ENCODE measurements at regions not wholly inside any gene's neighbourhood (a gene's known extent, or its start where the extent isn't known, plus 50 kb on each side); places are given as distances from the start of the nearest gene placed in this dataset.
"Not testable (repeated sequence)": the region's sequence is repeated elsewhere in the genome, so short reads cannot be mapped to it uniquely, and the experiment has no call there.

GRCh38 chr4:123023647-123024046 lies 101.2 kb upstream of the NUDT6 start:
- Histone ChIP-seq H3K27ac (ENCODE audit: low read depth, low read length, poor library complexity, severe bottlenecking) (no peak overlapping the region), H3K4me1 (ENCODE audit: insufficient read depth, low read length, poor library complexity, severe bottlenecking) (peaks cover 4% of the 10 kb centered on the region), H3K4me3 (ENCODE audit: low read depth, low read length, poor library complexity, severe bottlenecking) (no peak overlapping the region), H3K27me3 (replicated peaks; ENCODE audit: insufficient read depth, low read depth, low read length, poor library complexity) (no peaks in the 10 kb centered on the region), H3K9me3 (ENCODE audit: low read depth, low read length, poor library complexity, severe bottlenecking) (no peaks in the 10 kb centered on the region), H3K36me3 (ENCODE audit: insufficient read depth, low read length, poor library complexity, severe bottlenecking) (no peaks in the 10 kb centered on the region)
- DNase-seq (ENCODE audit: low spot score): no peak
- no peak for TF ChIP-seq CTCF (conservative IDR thresholded peaks at IDR 0.05; ENCODE audit: low read depth, low read length)
- no peak for TF ChIP-seq EZH2 (IDR thresholded peaks at IDR 0.05; ENCODE audit: borderline replicate concordance, low read depth, low read length, poor library complexity, severe bottlenecking)
- CTCF ChIA-PET: no interaction called here
- no TSS peak for BruUV-seq (replicated peaks)
- POLR2A ChIA-PET (ENCODE audit: low non-redundant PET): no interaction called here
- intact Hi-C loops (cut with micrococcal nuclease; ENCODE audit: unreplicated experiment): no loop called here

- TF ChIP-seq CTCF (conservative IDR thresholded peaks at IDR 0.05; ENCODE audit: low read depth, low read length) (no peak), EZH2 (IDR thresholded peaks at IDR 0.05; ENCODE audit: borderline replicate concordance, low read depth, low read length, poor library complexity, severe bottlenecking) (no peak)
- peak; percentile 8 for DNase-seq (ENCODE audit: low spot score)
- no peak overlapping the region for H3K27ac ChIP-seq (ENCODE audit: low read depth, low read length, poor library complexity, severe bottlenecking)
- POLR2A ChIA-PET (ENCODE audit: low non-redundant PET): no interaction called here
- CTCF ChIA-PET: no interaction called here
- BruUV-seq (replicated peaks): no TSS peak
- intact Hi-C loops (cut with micrococcal nuclease; ENCODE audit: unreplicated experiment): no loop called here
- H3K9me3 ChIP-seq (ENCODE audit: low read depth, low read length, poor library complexity, severe bottlenecking): no peaks in the 10 kb centered on the region
- H3K36me3 ChIP-seq (ENCODE audit: insufficient read depth, low read length, poor library complexity, severe bottlenecking): no peaks in the 10 kb centered on the region
- no peak overlapping the region for H3K4me3 ChIP-seq (ENCODE audit: low read depth, low read length, poor library complexity, severe bottlenecking)
- H3K4me1 ChIP-seq (ENCODE audit: insufficient read depth, low read length, poor library complexity, severe bottlenecking): peaks cover 4% of the 10 kb centered on the region
- H3K27me3 ChIP-seq (replicated peaks; ENCODE audit: insufficient read depth, low read depth, low read length, poor library complexity): no peaks in the 10 kb centered on the region
Measured at GRCh38 chr4:123024710-123025109, 102.3 kb upstream of the NUDT6 start.

GRCh38 chr4:123025398-123025797 lies 103.0 kb upstream of the NUDT6 start:
- no peaks in the 10 kb centered on the region for H3K9me3 ChIP-seq (ENCODE audit: low read depth, low read length, poor library complexity, severe bottlenecking)
- ChIA-PET CTCF (no interaction called here), POLR2A (ENCODE audit: low non-redundant PET) (no interaction called here)
- no peaks in the 10 kb centered on the region for H3K36me3 ChIP-seq (ENCODE audit: insufficient read depth, low read length, poor library complexity, severe bottlenecking)
- no TSS peak for BruUV-seq (replicated peaks)
- H3K27me3 ChIP-seq (replicated peaks; ENCODE audit: insufficient read depth, low read depth, low read length, poor library complexity): no peaks in the 10 kb centered on the region
- intact Hi-C loops (cut with micrococcal nuclease; ENCODE audit: unreplicated experiment): no loop called here
- no peak overlapping the region for H3K4me3 ChIP-seq (ENCODE audit: low read depth, low read length, poor library complexity, severe bottlenecking)
- no peak for DNase-seq (ENCODE audit: low spot score)
- peaks cover 4% of the 10 kb centered on the region for H3K4me1 ChIP-seq (ENCODE audit: insufficient read depth, low read length, poor library complexity, severe bottlenecking)
- H3K27ac ChIP-seq (ENCODE audit: low read depth, low read length, poor library complexity, severe bottlenecking): no peak overlapping the region
- TF ChIP-seq CTCF (conservative IDR thresholded peaks at IDR 0.05; ENCODE audit: low read depth, low read length) (no peak), EZH2 (IDR thresholded peaks at IDR 0.05; ENCODE audit: borderline replicate concordance, low read depth, low read length, poor library complexity, severe bottlenecking) (no peak)

GRCh38 chr4:123026015-123026414 lies 103.6 kb upstream of the NUDT6 start:
- H3K9me3 ChIP-seq (ENCODE audit: low read depth, low read length, poor library complexity, severe bottlenecking); H3K27ac ChIP-seq (ENCODE audit: low read depth, low read length, poor library complexity, severe bottlenecking); H3K36me3 ChIP-seq (ENCODE audit: insufficient read depth, low read length, poor library complexity, severe bottlenecking); BruUV-seq (replicated peaks); POLR2A ChIA-PET (ENCODE audit: low non-redundant PET); H3K27me3 ChIP-seq (replicated peaks; ENCODE audit: insufficient read depth, low read depth, low read length, poor library complexity); intact Hi-C loops (cut with micrococcal nuclease; ENCODE audit: unreplicated experiment); H3K4me3 ChIP-seq (ENCODE audit: low read depth, low read length, poor library complexity, severe bottlenecking); H3K4me1 ChIP-seq (ENCODE audit: insufficient read depth, low read length, poor library complexity, severe bottlenecking): not testable (repeated sequence)
- peak; percentile 24 for DNase-seq (ENCODE audit: low spot score)
- CTCF ChIA-PET: interaction anchor here (0.5 kb wide), 1 partner anchor 94 kb away, joined by 4 read pairs; no protein-coding TSS in a partner anchor

All from A673 (cell line).